H7 (cell line): ENCODE measurements at regions not wholly inside any gene's neighbourhood (a gene's known extent, or its start where the extent isn't known, plus 50 kb on each side); places are given as distances from the start of the nearest gene placed in this dataset.

Source experiments
- DNase-seq: peaks from one replicate; pipeline ENCODE4 v3.0.0; 2012
- H3K27me3 ChIP-seq: 2 replicates; pipeline ENCODE4 v1.6.0; 2011; ENCODE audit warnings: mild to moderate bottlenecking, low read length; ENCODE audit not compliant: control insufficient read depth, insufficient read depth
- H3K36me3 ChIP-seq: replicated peaks from 2 replicates; pipeline ENCODE4 v1.5.1; 2011; ENCODE audit warnings: low read length; ENCODE audit not compliant: control insufficient read depth, insufficient read depth
- H3K4me3 ChIP-seq: 2 replicates; pipeline ENCODE4 v1.5.1; 2011; ENCODE audit warnings: low read depth, mild to moderate bottlenecking, control low read depth, low read length, moderate library complexity; ENCODE audit not compliant: insufficient read depth

DNA sequence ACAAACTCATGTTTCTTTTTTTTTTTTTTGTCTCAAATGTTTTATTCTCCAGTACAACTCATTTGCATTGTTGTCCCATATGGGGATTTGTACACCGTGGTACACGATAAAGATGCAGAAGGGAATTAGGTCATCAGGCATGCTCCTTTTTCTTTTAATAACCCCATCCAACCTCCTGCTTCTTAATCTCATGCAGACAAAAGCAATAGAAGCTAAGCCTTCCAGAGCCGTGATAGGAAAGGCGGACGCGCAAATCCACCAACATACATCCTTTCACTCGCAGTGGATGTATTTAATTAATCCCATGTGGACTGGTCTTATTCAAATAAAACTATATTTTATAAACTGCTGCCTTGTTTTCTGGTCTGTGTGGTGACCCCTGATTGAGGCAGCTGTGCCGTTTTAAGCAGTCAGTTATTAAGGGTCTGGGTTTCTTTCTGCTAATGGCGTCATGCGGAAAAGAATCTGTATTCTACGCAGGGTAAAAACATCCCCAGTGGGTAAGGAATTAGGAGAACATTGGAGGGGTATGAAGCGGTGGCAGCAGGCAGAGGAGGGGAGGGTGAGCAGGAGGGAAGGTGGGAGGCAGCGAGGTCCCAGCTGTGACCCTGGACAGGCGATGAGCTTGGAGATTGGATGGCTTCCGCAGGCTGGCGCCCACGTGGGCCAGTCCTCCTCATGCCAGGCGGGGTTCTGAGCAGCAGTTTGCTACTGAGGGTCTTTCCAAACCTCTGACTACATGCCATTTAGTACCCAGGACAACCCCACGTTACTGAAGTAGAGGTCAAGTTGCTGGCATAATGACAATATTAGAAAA, 172.8 kb downstream of the LINC00237 start:
- no peak for DNase-seq
- H3K36me3 ChIP-seq: no peaks in the 10 kb centered on the region
- H3K27me3 ChIP-seq: no peaks in the 10 kb centered on the region
- H3K4me3 ChIP-seq: no peak overlapping the region

DNA sequence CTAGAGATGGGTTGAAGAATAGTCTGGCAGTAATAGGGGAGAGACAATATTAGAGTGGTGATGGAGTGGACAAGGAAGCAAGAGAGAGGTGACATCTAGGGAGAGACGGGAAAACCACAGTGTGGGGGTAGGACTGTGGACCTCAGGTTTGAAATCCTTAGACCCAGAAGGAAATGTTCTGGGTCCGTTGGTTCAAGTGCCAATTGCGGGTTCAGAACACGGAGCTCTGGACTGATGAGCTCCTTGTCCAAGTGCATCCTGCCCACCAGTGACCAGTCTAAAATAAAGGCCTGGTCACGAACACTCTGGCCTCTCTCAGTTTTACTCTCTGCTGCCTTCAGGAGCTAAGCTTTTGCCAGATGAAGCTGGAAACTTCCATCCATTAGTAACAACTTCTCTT, 174.0 kb downstream of the LINC00237 start:
- Histone ChIP-seq H3K27me3 (no peaks in the 10 kb centered on the region), H3K4me3 (no peak overlapping the region), H3K36me3 (no peaks in the 10 kb centered on the region)
- no peak for DNase-seq

DNA sequence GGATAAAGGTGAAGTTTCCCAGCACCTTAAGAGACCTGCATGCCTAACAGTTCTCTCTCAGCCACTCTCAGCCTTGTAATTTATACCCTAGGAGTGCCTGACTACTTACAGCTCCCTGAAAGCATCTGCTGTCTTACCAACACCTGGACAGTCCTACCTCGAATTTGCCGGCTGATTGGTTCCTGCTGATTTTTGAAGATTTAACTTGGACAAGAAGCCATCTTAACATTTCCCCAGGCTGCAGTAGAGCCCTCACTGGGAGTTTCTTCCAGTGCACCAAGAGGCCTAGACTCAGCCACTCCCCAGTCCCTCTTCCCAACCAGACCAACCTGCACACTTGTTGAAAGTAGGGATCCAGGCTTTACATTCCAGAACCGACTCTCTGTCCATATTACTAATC, 174.5 kb downstream of the LINC00237 start:
- Histone ChIP-seq H3K27me3 (no peaks in the 10 kb centered on the region), H3K4me3 (no peak overlapping the region), H3K36me3 (no peaks in the 10 kb centered on the region)
- DNase-seq: no peak

DNA sequence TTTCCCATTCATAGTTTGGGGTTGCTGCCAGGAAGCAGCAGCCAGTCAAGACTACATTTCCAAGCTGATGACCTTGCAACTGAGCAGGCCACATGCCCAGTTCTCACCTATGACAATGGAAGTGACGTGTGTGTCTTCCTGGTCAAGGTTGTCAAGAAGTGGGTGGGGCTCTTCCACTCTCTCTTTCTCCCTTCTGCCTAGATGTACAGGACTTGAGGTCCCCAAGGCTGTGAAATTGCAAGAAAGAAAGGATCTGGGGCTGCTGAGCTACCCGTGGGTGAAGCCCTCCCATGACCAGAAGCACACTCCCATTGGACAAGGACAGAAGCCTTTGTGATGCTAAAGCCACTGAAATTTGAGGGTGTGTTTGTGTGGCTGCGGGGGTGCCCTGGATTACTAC, 175.1 kb downstream of the LINC00237 start:
- no peak for DNase-seq
- Histone ChIP-seq H3K36me3 (no peaks in the 10 kb centered on the region), H3K4me3 (no peak overlapping the region), H3K27me3 (no peaks in the 10 kb centered on the region)

DNA sequence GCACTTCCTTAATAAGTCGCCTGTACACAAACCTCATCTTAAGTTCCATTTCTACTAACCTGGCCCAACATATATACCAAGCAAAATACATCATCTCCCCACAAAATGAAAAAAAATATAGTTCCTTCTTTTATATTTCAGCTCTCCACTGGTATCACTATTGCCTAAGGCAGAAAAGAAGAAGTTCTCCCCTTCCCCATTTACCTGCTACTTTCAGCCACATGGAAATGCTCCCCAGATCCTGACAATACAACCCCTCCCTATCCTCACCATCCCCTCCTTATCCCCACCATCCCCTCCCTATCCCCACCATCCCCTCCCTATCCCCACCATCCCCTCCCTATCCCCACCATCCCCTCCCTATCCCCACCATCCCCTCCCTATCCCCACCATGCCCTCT, 175.7 kb downstream of the LINC00237 start:
- H3K27me3 ChIP-seq: no peaks in the 10 kb centered on the region
- no peak overlapping the region for H3K4me3 ChIP-seq
- DNase-seq: no peak
- no peaks in the 10 kb centered on the region for H3K36me3 ChIP-seq

DNA sequence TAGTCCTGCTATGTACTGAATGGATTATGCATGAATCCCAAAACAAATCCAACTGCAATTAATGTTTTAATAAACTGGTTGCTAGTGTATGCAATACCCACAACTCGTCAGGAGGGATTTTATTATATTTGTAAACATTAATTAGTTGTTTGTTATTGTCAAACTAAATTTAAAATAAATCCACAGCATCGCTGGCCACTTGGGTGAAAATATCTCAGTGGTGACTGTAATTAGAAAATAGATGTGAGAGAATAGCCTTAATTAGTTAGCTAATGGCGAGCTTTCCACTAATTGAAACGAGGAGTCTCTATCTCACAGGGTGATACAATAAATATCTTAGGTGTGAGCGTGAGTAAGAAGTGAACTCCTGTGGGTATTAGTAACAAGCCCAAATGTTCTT, 176.8 kb downstream of the LINC00237 start:
- no peaks in the 10 kb centered on the region for H3K27me3 ChIP-seq

DNA sequence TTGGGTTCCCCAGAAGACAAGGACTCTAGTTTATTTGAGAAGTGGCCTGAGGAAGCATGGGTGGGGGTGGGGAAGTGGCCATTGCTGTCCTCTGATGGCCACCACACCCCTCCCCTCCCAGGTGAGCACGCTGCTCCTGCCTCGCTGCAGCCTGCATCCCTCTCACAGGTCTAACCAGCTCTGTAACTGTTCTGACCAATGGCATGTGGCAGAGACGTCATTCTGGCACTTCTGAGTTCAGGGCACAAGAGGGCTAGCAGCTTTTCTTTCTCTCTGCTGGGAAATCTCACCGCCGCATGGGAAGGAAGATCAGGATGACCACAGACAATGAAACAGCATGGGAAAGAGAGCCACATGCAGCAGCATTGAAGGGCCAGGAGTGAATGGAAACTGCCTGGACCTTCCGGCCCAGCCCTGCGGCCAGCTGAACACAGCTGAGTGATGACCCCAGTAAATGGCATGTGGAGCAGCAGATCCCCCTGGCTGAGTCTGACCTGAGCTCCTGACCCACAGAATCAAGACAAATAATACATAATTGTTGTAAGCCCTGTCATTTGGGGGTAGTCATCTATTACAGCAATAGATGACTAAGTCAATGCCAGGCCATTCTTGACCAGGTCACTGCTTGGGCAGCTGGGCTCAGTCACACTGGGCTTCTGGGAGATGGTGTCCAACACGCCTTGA, 179.8 kb downstream of the LINC00237 start:
- H3K27me3 ChIP-seq: no peaks in the 10 kb centered on the region
- no peak for DNase-seq
- H3K4me3 ChIP-seq: no peak overlapping the region
- no peaks in the 10 kb centered on the region for H3K36me3 ChIP-seq

More for the DNA sequence above, 176.8 kb downstream of the LINC00237 start:
- Histone ChIP-seq H3K36me3 (no peaks in the 10 kb centered on the region), H3K4me3 (no peak overlapping the region)
- DNase-seq: no peak

DNA sequence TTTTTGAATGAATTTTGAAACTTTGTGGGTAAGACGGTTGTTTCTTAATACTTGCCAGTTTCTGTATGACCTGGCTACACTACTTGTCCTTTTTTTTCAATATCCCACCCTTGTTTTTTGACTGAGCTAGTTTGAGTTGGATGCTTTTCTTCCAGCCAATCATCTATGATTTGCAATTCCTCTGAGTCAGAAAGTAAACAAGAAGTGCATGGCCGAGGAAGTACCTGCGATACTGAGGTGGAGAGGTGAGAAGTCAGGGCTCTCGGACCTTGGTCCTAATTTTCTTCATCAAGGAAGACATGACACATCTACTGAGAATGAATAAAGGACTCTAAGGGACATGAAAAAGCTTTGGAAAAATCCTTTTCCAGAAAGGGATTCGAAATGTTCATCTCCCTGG, 185.7 kb downstream of the LINC00237 start:
- no peaks in the 10 kb centered on the region for H3K27me3 ChIP-seq
- DNase-seq: no peak
- H3K36me3 ChIP-seq: no peaks in the 10 kb centered on the region
- no peak overlapping the region for H3K4me3 ChIP-seq

DNA sequence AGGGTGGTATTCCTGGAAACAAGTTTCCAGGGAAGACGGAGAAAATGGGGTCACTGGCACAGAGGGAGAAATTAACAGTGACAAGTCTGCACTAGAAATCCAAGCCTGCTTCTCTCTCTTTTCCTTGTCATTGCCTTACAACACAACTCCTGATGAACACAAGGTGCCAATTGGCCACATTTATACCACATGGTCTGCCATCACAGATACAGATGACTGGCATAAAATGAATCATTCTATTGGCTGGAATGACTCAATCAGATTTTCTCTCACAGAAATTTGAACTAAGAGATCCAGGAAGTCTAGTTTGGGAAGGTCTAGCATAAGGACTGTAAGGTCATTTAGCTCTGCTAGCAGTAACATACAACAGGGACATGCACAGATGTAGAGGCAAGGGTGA, 190.3 kb downstream of the LINC00237 start:
- no peaks in the 10 kb centered on the region for H3K36me3 ChIP-seq
- no peaks in the 10 kb centered on the region for H3K27me3 ChIP-seq
- no peak overlapping the region for H3K4me3 ChIP-seq
- no peak for DNase-seq

DNA sequence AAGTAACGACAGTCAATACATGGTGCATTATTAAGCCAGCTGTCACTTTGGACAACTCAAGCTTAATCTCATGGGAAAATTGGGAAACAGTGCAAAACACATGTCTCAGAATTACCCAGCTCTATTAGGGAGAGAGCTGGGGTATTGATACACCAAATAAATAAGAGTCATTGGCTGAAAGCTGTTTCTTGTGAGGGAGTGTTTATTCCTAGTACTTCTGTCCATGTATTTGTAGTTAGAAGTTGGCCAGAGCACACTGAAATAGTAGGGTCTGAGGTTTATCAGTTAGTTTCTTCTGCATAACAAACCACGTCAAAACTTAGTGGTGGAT, 192.0 kb upstream of the RALGAPA2 start:
- DNase-seq: no peak
- no peaks in the 10 kb centered on the region for H3K36me3 ChIP-seq
- no peak overlapping the region for H3K4me3 ChIP-seq
- no peaks in the 10 kb centered on the region for H3K27me3 ChIP-seq

DNA sequence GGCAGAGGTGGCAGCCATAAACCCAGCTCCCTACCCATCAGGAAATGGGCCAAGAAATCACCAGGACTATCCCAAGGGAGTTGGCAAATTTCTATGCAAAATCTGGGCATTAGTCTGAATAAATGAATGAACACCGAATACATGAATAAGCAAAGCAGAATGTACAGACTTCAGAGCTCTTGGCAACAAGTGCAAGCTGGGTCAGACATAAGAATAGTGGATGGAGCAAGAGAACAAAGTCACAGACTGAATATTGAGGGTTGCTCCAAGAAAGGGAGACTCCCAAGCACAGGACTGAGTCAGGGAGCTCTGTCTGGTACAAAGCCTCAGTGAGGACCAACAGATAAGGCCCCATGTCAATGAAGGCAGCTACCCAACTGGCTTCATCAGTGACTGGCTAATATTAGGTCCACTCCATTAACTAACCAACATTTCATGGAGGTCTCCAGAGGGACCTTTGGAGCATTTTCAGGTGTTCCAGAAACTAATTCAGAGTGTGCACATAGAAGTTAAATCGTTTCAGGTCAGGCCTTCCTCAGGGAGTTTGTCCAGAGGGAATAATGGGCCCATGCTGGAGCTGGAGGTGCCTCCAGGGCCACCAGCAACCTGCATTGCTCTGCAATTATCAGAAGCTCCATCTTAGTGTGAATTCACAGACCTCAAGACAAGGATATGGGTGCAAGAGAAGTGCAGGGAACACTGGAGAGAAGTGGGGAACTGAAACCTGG, 191.5 kb upstream of the RALGAPA2 start:
- Histone ChIP-seq H3K36me3 (no peaks in the 10 kb centered on the region), H3K27me3 (no peaks in the 10 kb centered on the region), H3K4me3 (no peak overlapping the region)
- DNase-seq: no peak

DNA sequence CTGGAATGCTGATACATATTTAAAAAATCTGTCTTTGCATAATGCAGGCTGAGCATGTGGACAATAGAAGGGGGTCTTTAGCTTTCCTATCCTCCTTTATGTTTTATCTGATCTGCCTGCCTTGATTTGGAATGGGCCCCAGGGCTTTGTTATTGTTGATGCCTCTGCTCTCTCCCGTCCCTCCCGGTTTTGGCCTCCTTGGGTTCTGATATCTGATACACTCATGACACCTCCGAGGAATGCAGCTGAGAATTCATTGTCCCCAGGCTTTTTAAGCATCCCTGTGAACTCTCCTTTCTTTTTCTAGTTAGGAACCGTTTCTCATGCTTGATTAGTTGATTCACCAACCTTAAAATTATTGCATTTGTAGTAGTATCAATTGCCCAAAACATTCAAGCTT, 185.5 kb upstream of the RALGAPA2 start:
- Histone ChIP-seq H3K4me3 (no peak overlapping the region), H3K36me3 (no peaks in the 10 kb centered on the region), H3K27me3 (no peaks in the 10 kb centered on the region)
- peak; percentile 45 for DNase-seq

DNA sequence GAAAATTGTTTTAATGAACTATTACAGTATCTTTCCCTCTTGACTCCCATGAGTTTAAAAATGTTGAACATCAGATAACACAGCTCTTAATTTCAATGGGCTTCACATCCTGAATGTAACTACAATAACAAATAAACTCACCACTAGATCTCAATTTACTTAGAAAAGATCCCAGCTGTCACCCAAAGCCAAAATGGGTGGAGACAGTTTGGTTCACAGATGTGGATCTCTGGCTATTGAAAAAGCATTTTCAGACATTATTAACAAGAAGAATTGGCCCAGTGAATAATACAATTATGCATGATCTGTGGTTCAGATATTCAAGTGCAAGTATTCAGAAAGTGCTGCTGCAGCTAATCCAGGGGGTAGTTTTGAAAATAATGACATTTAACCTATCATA, 184.7 kb upstream of the RALGAPA2 start:
- DNase-seq: no peak

DNA sequence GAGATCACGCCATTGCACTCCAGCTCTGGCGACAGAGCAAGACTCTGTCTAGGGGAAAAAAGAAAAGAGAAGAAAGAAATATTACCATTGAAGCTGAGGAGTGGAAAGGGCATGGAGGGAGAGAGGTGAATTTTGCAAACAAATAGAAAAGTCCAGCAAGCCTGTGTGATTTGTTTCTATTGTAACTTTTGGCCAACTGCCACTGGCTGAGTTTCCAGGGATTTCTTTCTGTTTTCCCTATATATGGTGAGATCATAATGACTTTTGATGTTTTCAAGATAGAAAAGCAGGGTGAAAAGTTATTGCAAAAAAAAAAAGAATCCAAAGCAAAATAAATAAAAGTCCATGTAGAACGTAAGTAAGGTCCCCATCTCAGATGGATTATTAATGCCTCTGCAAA, 184.2 kb upstream of the RALGAPA2 start:
- H3K27me3 ChIP-seq: no peaks in the 10 kb centered on the region
- H3K36me3 ChIP-seq: no peaks in the 10 kb centered on the region
- H3K4me3 ChIP-seq: no peak overlapping the region
- no peak for DNase-seq

More for the DNA sequence above, 184.7 kb upstream of the RALGAPA2 start:
- H3K27me3 ChIP-seq: no peaks in the 10 kb centered on the region
- no peaks in the 10 kb centered on the region for H3K36me3 ChIP-seq
- H3K4me3 ChIP-seq: no peak overlapping the region

DNA sequence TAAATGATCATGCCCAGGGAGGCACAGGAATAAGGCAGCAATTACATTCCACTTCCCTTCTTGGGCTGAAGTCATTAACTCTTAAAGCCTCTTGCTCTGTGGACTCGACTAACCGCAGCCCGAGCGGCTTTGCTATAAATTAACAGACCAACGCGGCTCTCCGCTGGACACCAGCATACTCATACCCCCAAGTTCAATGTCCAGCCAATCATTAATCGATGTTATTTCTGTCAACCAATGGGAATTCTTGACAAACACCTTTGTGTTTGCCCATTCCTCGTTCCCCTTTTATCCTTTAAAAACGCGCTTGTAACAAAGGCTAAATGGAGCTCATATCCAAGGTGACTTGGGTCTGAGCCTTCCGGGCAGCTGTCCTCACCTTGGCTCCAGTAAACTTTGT, 183.1 kb upstream of the RALGAPA2 start:
- Histone ChIP-seq H3K27me3 (no peaks in the 10 kb centered on the region), H3K4me3 (no peak overlapping the region), H3K36me3 (no peaks in the 10 kb centered on the region)
- no peak for DNase-seq
